ENCODE measurements at regions not wholly inside any gene's neighbourhood (a gene's known extent, or its start where the extent isn't known, plus 50 kb on each side); places are given as distances from the start of the nearest gene placed in this dataset.

DNA sequence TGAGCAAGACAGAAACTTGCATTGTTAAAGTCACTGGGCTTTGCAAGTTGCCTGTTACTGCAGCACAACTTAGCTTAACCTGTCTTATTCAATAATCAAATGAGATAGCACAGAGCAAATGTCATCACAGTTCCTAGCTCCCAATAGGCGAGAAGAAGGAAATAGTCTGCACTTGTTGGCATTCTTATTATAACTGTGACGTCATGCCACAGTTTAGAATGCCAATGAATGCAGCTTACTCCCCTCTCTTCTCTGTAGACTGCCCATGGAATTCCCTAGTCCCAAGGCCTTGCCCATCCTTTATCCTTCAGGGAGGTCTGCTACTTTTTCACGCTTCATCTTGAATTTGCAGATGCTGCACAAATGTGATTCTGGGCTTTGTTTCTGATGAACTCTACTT is 1094.9 kb upstream of the AUTS2 start:
- TF ChIP-seq, protein P1, sequence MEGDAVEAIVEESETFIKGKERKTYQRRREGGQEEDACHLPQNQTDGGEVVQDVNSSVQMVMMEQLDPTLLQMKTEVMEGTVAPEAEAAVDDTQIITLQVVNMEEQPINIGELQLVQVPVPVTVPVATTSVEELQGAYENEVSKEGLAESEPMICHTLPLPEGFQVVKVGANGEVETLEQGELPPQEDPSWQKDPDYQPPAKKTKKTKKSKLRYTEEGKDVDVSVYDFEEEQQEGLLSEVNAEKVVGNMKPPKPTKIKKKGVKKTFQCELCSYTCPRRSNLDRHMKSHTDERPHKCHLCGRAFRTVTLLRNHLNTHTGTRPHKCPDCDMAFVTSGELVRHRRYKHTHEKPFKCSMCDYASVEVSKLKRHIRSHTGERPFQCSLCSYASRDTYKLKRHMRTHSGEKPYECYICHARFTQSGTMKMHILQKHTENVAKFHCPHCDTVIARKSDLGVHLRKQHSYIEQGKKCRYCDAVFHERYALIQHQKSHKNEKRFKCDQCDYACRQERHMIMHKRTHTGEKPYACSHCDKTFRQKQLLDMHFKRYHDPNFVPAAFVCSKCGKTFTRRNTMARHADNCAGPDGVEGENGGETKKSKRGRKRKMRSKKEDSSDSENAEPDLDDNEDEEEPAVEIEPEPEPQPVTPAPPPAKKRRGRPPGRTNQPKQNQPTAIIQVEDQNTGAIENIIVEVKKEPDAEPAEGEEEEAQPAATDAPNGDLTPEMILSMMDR (IDR thresholded peaks at IDR 0.05) = no peak
- TF ChIP-seq POLR2A (IDR thresholded peaks at IDR 0.05) (no peak), POLR2AphosphoS5 (IDR thresholded peaks at IDR 0.05) (no peak), EP300 (IDR thresholded peaks at IDR 0.05) (no peak)

Measured in gastroesophageal sphincter (tissue), 3 donors.